ENCODE measurements at regions not wholly inside any gene's neighbourhood (a gene's known extent, or its start where the extent isn't known, plus 50 kb on each side); places are given as distances from the start of the nearest gene placed in this dataset.

DNA sequence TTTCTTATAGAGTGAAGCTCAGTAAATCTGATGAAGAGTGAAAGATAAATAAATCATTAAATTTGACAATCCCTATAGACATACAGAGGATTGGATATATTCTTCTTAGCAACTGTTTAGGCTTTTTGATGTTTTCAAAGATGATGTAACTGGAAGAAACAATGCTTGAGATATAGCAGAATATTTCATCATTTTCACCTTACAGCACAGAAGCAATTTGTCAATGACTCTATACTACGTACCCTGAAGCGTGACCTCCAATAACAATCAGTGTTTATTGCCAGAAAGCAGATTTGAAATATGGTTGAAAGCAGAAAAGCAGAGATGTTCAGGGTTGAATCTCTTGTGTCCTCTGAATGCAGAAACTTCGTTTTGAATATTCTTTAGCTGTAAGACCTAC, 228.4 kb downstream of the DTHD1 start:
- Mint-ChIP-seq H3K9me3 (peaks cover 0 to 6% (median 2%) of the 10 kb centered on the region in 7 donors), H3K36me3 (no peaks in the 10 kb centered on the region), H3K27me3 (peaks cover 0 to 5% (median 4%) of the 10 kb centered on the region in 3 donors), H3K27ac (no peak overlapping the region), H3K4me3 (no peak overlapping the region), H3K4me1 (no peaks in the 10 kb centered on the region)
- ATAC-seq (ENCODE audit: low read depth in 2 of 2) (no peak), DNase-seq (no peak)

GRCh38 chr4:36511785-36512184, 230.4 kb downstream of the DTHD1 start:
- no peak for ATAC-seq (ENCODE audit: low read depth in 2 of 2)
- no peaks in the 10 kb centered on the region for H3K36me3 Mint-ChIP-seq
- no peak for DNase-seq
- no peaks in the 10 kb centered on the region for H3K27me3 Mint-ChIP-seq
- peaks cover 0 to 6% (median 2%) of the 10 kb centered on the region in 7 donors for H3K9me3 Mint-ChIP-seq
- no peak overlapping the region for H3K27ac Mint-ChIP-seq
- no peak overlapping the region for H3K4me3 Mint-ChIP-seq
- H3K4me1 Mint-ChIP-seq, result no peaks in the 10 kb centered on the region

- DNase-seq, result no peak
- Mint-ChIP-seq H3K4me1 (no peaks in the 10 kb centered on the region), H3K36me3 (peaks cover 0 to 5% of the 10 kb centered on the region in 2 donors), H3K27ac (no peak overlapping the region), H3K9me3 (peaks cover 0 to 8% (median 5%) of the 10 kb centered on the region in 7 donors), H3K27me3 (no peaks in the 10 kb centered on the region), H3K4me3 (no peak overlapping the region)
- no peak for ATAC-seq (ENCODE audit: low read depth in 2 of 2)
These were observed 235.2 kb downstream of the DTHD1 start for GRCh38 chr4:36516522-36517095.

DNA sequence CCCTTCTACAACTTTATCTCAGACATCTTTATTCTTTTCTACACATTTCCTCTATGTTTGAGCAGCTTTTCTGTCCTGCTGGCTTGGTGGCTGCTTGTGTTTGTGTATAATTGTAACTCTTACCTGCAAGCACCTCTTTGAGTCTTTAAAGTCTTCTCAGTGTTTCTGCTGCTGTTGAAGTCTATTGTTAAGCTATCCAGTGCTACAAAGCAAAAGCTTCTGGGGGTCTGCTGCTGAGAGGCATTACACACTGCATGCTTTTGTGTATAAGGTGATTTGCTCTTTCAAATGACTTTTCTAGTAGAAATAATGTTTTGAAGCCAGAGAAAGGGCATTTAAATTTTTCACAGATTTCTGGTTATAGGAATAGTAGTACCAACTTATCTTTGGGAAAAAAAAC, 241.8 kb downstream of the DTHD1 start:
- H3K9me3 Mint-ChIP-seq, result peaks cover 0 to 28% (median 16%) of the 10 kb centered on the region in 7 donors
- H3K4me1 Mint-ChIP-seq, result no peaks in the 10 kb centered on the region
- no peak overlapping the region for H3K4me3 Mint-ChIP-seq
- no peaks in the 10 kb centered on the region for H3K27me3 Mint-ChIP-seq
- H3K36me3 Mint-ChIP-seq, result peaks cover 0 to 5% of the 10 kb centered on the region in 2 donors
- no peak for DNase-seq
- ATAC-seq (ENCODE audit: low read depth in 2 of 2), result no peak
- H3K27ac Mint-ChIP-seq, result no peak overlapping the region

GRCh38 chr4:36532670-36533379, 251.4 kb downstream of the DTHD1 start:
- peaks cover 10 to 21% (median 15%) of the 10 kb centered on the region in 7 donors for H3K9me3 Mint-ChIP-seq
- DNase-seq (no peak), ATAC-seq (ENCODE audit: low read depth in 2 of 2) (no peak)
- H3K4me3 Mint-ChIP-seq, result no peak overlapping the region
- no peaks in the 10 kb centered on the region for H3K27me3 Mint-ChIP-seq
- H3K36me3 Mint-ChIP-seq, result no peaks in the 10 kb centered on the region
- H3K4me1 Mint-ChIP-seq, result no peaks in the 10 kb centered on the region
- H3K27ac Mint-ChIP-seq, result no peak overlapping the region

DNA sequence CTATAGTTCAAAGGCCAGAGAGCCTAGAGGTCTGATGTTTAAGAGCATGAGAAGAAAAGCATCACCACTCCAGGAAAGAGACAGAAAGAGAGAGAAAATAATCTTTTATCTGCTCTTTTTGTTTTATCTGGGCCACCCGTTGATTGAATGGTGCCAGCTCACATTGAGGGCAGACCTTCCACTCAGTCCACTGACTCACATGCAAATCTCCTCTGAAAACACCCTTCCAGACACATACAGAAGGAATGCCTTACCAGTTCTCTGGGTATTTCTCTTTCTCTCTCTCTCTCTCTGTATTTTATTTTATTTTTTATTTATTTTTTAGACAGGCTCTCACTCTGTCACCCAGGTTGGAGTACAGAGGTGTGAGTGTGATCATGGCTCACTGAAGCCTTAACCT, 252.5 kb downstream of the DTHD1 start:
- no peak for ATAC-seq (ENCODE audit: low read depth in 2 of 2)
- peaks cover under 1 to 10% (median 8%) of the 10 kb centered on the region in 7 donors for H3K9me3 Mint-ChIP-seq

DNA sequence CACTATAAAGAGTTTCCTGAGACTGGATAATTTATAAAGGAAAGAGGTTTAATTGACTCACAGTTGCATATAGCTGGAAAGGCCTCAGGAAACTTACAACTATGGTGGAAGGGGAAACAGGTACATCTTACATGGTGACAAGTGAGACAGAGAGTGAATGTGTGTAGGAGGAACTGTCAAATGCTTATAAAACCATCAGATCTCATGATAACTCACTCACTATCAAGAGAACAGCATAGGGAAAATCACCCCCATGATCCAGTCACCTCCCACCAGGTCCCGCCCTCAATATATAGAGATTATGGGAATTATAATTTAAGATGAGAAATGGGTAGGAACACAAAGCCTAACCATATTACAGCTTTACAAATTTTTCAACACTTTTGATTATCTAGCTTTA, 266.0 kb downstream of the DTHD1 start:
- H3K9me3 Mint-ChIP-seq, result no peaks in the 10 kb centered on the region
- no peak overlapping the region for H3K27ac Mint-ChIP-seq
- H3K27me3 Mint-ChIP-seq, result no peaks in the 10 kb centered on the region
- ATAC-seq (ENCODE audit: low read depth in 2 of 2) (no peak), DNase-seq (no peak)
- no peak overlapping the region for H3K4me3 Mint-ChIP-seq
- no peaks in the 10 kb centered on the region for H3K36me3 Mint-ChIP-seq
- no peaks in the 10 kb centered on the region for H3K4me1 Mint-ChIP-seq

More for the DNA sequence above, 252.5 kb downstream of the DTHD1 start:
- no peaks in the 10 kb centered on the region for H3K36me3 Mint-ChIP-seq
- no peak for DNase-seq
- no peaks in the 10 kb centered on the region for H3K4me1 Mint-ChIP-seq
- no peaks in the 10 kb centered on the region for H3K27me3 Mint-ChIP-seq
- H3K4me3 Mint-ChIP-seq, result no peak overlapping the region
- no peak overlapping the region for H3K27ac Mint-ChIP-seq

- no peak overlapping the region for H3K27ac Mint-ChIP-seq
These were observed 267.8 kb downstream of the DTHD1 start for GRCh38 chr4:36549252-36549651.

GRCh38 chr4:36549992-36550391, 268.6 kb downstream of the DTHD1 start:
- H3K4me1 Mint-ChIP-seq, result no peaks in the 10 kb centered on the region
- no peak overlapping the region for H3K27ac Mint-ChIP-seq
- H3K27me3 Mint-ChIP-seq, result no peaks in the 10 kb centered on the region
- DNase-seq, result no peak
- ATAC-seq (ENCODE audit: low read depth in 2 of 2), result no peak
- H3K36me3 Mint-ChIP-seq, result no peaks in the 10 kb centered on the region
- no peak overlapping the region for H3K4me3 Mint-ChIP-seq
- H3K9me3 Mint-ChIP-seq, result no peaks in the 10 kb centered on the region

More at GRCh38 chr4:36549252-36549651, 267.8 kb downstream of the DTHD1 start:
- no peaks in the 10 kb centered on the region for H3K4me1 Mint-ChIP-seq
- no peaks in the 10 kb centered on the region for H3K36me3 Mint-ChIP-seq
- H3K27me3 Mint-ChIP-seq, result no peaks in the 10 kb centered on the region
- no peaks in the 10 kb centered on the region for H3K9me3 Mint-ChIP-seq
- H3K4me3 Mint-ChIP-seq, result no peak overlapping the region
- DNase-seq, result no peak
- ATAC-seq (ENCODE audit: low read depth in 2 of 2), result no peak

- H3K4me3 Mint-ChIP-seq, result no peak overlapping the region
- H3K4me1 Mint-ChIP-seq, result no peaks in the 10 kb centered on the region
- H3K36me3 Mint-ChIP-seq, result no peaks in the 10 kb centered on the region
- no peaks in the 10 kb centered on the region for H3K9me3 Mint-ChIP-seq
- H3K27ac Mint-ChIP-seq, result no peak overlapping the region
- ATAC-seq (ENCODE audit: low read depth in 2 of 2), result no peak
- H3K27me3 Mint-ChIP-seq, result no peaks in the 10 kb centered on the region
- no peak for DNase-seq
These were observed 270.3 kb downstream of the DTHD1 start for GRCh38 chr4:36551697-36552214.

DNA sequence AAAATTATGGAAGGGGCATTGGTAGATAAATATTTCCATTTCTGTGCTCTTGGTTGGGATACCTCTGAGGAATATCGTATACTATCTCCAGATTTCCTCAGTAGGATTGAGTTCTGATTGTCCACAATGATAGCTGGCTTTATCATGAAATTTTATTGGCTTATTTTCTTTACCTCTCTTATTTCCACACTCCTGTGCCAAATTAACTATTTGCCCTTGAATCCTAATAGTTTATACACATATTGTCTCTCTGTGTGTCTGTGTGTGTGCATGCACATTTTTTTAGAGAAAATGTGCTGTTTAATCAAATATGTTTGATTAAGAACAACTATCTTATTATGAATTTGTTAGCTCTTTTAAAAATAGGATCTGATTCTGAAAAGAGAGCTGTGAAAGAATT, 271.6 kb downstream of the DTHD1 start:
- Mint-ChIP-seq H3K9me3 (no peaks in the 10 kb centered on the region), H3K27ac (no peak overlapping the region), H3K27me3 (no peaks in the 10 kb centered on the region), H3K4me3 (no peak overlapping the region), H3K36me3 (no peaks in the 10 kb centered on the region), H3K4me1 (no peaks in the 10 kb centered on the region)
- ATAC-seq (ENCODE audit: low read depth in 2 of 2) (no peak), DNase-seq (no peak)

- Mint-ChIP-seq H3K9me3 (peaks cover 0 to under 1% (median 0%) of the 10 kb centered on the region in 7 donors), H3K27ac (no peak overlapping the region), H3K36me3 (no peaks in the 10 kb centered on the region), H3K4me1 (no peaks in the 10 kb centered on the region), H3K27me3 (no peaks in the 10 kb centered on the region), H3K4me3 (no peak overlapping the region)
- ATAC-seq (ENCODE audit: low read depth in 2 of 2), result no peak
- no peak for DNase-seq
These were observed 272.0 kb downstream of the DTHD1 start for GRCh38 chr4:36553453-36553852.

DNA sequence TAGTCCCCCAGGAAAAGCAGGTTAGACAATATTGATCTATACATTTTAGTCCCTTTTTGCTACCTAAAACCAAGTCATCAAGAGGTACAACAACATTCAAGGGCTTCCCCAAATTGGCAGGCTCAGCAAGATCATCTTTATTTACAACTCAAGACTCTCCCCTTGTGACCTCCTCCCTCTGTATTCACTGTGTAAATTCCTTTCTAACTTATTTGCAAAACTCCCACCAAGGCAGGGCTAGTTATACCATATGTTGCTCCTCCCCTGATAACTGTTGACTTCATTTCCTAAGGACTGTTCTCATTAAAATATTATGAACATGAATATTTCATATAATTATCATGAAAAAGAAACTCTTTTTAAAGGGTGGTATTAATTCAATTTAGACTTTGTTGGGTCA, 275.6 kb downstream of the DTHD1 start:
- Mint-ChIP-seq H3K9me3 (peaks cover 0 to 7% (median 0%) of the 10 kb centered on the region in 7 donors), H3K4me1 (no peaks in the 10 kb centered on the region), H3K4me3 (no peak overlapping the region), H3K27me3 (no peaks in the 10 kb centered on the region), H3K36me3 (no peaks in the 10 kb centered on the region), H3K27ac (no peak overlapping the region)
- no peak for ATAC-seq (ENCODE audit: low read depth in 2 of 2)
- no peak for DNase-seq

GRCh38 chr4:36568575-36568974, 287.2 kb downstream of the DTHD1 start:
- Mint-ChIP-seq H3K4me1 (no peaks in the 10 kb centered on the region), H3K36me3 (no peaks in the 10 kb centered on the region), H3K9me3 (peaks cover 0 to 11% (median 1%) of the 10 kb centered on the region in 7 donors), H3K4me3 (peak overlapping the region in 1 of 8 donors; percentile 37), H3K27me3 (no peaks in the 10 kb centered on the region), H3K27ac (no peak overlapping the region)
- DNase-seq (no peak), ATAC-seq (ENCODE audit: low read depth in 2 of 2) (no peak)
